Breast epithelium (tissue), 4 donors: ENCODE measurements at regions not wholly inside any gene's neighbourhood (a gene's known extent, or its start where the extent isn't known, plus 50 kb on each side); places are given as distances from the start of the nearest gene placed in this dataset.

Experiments used
- DNase-seq, 2 donors: peaks; one replicate each; pipeline ENCODE4 v3.0.0-alpha.2; 2019; ENCODE audit warnings: low spot score in 2 of 2
- H3K27ac ChIP-seq, 2 donors: fragments of 200-600 bp; sonication (generic) in 1 of 2; one replicate each; pipeline ENCODE4 v1.5.1; 2016 to 2019; ENCODE audit warnings: mild to moderate bottlenecking in 1 of 2
- H3K27me3 ChIP-seq, 2 donors: fragments of 200-600 bp; sonication (generic) in 1 of 2; one replicate each; pipeline versions ENCODE4 v1.5.1 to v1.6.0; 2017 to 2019; ENCODE audit warnings: control low read depth in 1 of 2, mild to moderate bottlenecking in 1 of 2
- H3K36me3 ChIP-seq: fragments of 200-600 bp; one replicate; pipeline ENCODE4 v1.5.1; 2019
- H3K4me1 ChIP-seq, 2 donors: fragments of 200-600 bp; sonication (generic); one replicate each; pipeline ENCODE4 v1.5.1; 2016 to 2019; ENCODE audit warnings: control low read depth in 1 of 2
- H3K4me3 ChIP-seq, 3 donors: fragments of 200-600 bp; sonication (generic); 1 replicate in 2 of 3; 2 replicates in 1 of 3; pipeline ENCODE4 v1.5.1; 2016 to 2019; ENCODE audit warnings: mild to moderate bottlenecking in 3 of 3, moderate library complexity in 2 of 3
- H3K9me3 ChIP-seq, 2 donors: fragments of 200-600 bp; sonication (generic) in 1 of 2; one replicate each; pipeline ENCODE4 v1.5.1; 2016 to 2019; ENCODE audit warnings: control low read depth in 1 of 2
- POLR2A ChIP-seq: fragments of 450-650 bp; IDR thresholded peaks from one replicate; pipeline ENCODE4 v1.6.1; 2016; ENCODE audit warnings: antibody characterized with exemption, mild to moderate bottlenecking, moderate library complexity
- POLR2AphosphoS5 ChIP-seq, 3 donors: sonication (generic); formaldehyde crosslinking; IDR thresholded peaks; one replicate each; pipeline ENCODE4 v1.6.1; 2017; ENCODE audit warnings: antibody characterized with exemption in 3 of 3
- intact Hi-C: fragments of 100-400 bp; cut with DNase I; formaldehyde crosslinking; loops from one replicate; pipeline ENCODE4 v1.15.1; 2023; ENCODE audit warnings: low total_unique reads
- TF ChIP-seq, protein P1 (sequence below), 3 donors: fragments of 450-650 bp; IDR thresholded peaks; one replicate each; pipeline ENCODE4 v1.5.1; 2016 to 2017; ENCODE audit warnings: antibody characterized with exemption in 3 of 3, mild to moderate bottlenecking in 3 of 3, moderate library complexity in 3 of 3

DNA sequence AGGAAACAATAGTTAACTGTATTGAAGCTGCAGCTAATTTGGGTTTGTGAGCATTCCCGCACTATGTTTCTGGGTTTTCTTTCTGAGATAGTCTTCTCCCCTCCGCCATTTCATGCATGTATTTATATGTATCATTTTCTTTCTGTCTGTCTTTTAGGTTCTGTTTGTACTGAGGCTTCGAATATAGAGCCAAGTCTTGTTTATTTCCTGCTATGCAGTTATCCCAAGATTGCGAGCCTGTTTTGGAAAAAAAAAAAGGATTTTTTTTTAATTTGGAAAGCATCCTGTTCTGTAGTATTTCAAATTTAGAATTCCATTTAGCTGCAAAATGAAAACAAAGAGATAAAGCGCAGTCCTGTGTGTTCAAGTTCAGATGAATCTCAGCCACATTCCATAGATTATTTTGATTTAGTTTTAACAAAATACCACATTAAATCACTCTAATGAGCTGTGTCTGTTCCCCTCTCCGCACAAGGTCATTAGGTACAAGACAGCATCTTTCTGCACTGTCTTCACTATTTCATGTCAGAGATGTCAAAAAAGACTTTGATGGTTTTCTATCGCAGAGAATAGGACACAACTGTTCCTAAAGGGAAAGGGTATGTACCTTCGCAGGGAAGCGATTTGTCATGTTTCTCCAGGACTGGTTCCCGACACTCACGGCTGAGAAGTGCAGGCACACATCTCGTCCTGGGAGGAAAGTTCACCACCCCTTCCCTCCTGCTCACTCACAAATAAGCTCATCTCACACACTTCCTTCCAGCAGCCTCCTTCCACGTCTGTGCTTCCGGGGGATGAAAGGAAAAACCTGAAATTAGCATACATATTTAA lies 443.4 kb downstream of the ZNF516 start:
- no peaks in the 10 kb centered on the region for H3K9me3 ChIP-seq
- no peaks in the 10 kb centered on the region for H3K27me3 ChIP-seq
- intact Hi-C loops = no loop called here
- no peak for TF ChIP-seq POLR2AphosphoS5 (IDR thresholded peaks at IDR 0.05)
- no peak for TF ChIP-seq POLR2A
- TF ChIP-seq, protein P1, sequence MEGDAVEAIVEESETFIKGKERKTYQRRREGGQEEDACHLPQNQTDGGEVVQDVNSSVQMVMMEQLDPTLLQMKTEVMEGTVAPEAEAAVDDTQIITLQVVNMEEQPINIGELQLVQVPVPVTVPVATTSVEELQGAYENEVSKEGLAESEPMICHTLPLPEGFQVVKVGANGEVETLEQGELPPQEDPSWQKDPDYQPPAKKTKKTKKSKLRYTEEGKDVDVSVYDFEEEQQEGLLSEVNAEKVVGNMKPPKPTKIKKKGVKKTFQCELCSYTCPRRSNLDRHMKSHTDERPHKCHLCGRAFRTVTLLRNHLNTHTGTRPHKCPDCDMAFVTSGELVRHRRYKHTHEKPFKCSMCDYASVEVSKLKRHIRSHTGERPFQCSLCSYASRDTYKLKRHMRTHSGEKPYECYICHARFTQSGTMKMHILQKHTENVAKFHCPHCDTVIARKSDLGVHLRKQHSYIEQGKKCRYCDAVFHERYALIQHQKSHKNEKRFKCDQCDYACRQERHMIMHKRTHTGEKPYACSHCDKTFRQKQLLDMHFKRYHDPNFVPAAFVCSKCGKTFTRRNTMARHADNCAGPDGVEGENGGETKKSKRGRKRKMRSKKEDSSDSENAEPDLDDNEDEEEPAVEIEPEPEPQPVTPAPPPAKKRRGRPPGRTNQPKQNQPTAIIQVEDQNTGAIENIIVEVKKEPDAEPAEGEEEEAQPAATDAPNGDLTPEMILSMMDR (IDR thresholded peaks at IDR 0.05) = no peak
- DNase-seq = no peak
- H3K4me3 ChIP-seq = no peak overlapping the region
- H3K4me1 ChIP-seq = no peaks in the 10 kb centered on the region
- H3K36me3 ChIP-seq = no peaks in the 10 kb centered on the region
- H3K27ac ChIP-seq = no peak overlapping the region

- no peaks in the 10 kb centered on the region for H3K4me1 ChIP-seq
- intact Hi-C loops = no loop called here
- TF ChIP-seq POLR2AphosphoS5 (IDR thresholded peaks at IDR 0.05) (no peak), POLR2A (no peak)
- TF ChIP-seq, protein P1 (IDR thresholded peaks at IDR 0.05) = no peak
- no peak for DNase-seq
- H3K9me3 ChIP-seq = no peaks in the 10 kb centered on the region
- H3K27me3 ChIP-seq = no peaks in the 10 kb centered on the region
- no peaks in the 10 kb centered on the region for H3K36me3 ChIP-seq
- no peak overlapping the region for H3K27ac ChIP-seq
- H3K4me3 ChIP-seq = no peak overlapping the region
Measured at GRCh38 chr18:76046221-76046620, 448.8 kb downstream of the ZNF516 start.

DNA sequence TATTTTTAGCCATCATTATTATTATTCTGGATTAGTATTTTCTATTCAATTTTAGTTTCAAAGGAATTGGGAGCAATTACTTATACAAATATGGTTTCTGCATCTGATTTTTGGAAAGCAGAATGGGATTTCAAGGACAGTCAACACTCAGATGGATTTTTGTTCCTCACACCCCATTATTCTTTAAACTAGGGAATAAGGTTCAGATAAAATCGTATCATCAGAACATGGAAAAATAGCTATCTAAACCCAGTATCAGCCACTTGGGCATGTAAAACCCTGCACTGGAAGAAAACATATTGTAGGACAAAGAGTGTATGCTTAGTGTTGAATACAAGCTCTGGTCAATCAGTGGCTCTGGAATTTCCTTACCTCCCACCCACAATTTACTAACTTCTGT lies 452.5 kb downstream of the ZNF516 start:
- no peak for DNase-seq
- Histone ChIP-seq H3K27ac (no peak overlapping the region), H3K4me1 (no peaks in the 10 kb centered on the region), H3K9me3 (no peaks in the 10 kb centered on the region), H3K36me3 (no peaks in the 10 kb centered on the region), H3K27me3 (no peaks in the 10 kb centered on the region), H3K4me3 (no peak overlapping the region)
- no peak for TF ChIP-seq POLR2AphosphoS5 (IDR thresholded peaks at IDR 0.05)
- TF ChIP-seq, protein P1 (IDR thresholded peaks at IDR 0.05) = no peak
- TF ChIP-seq POLR2A = no peak
- intact Hi-C loops = no loop called here

GRCh38 chr18:76018210-76018609 lies 476.8 kb downstream of the ZNF516 start:
- Histone ChIP-seq H3K4me3 (no peak overlapping the region), H3K9me3 (peaks cover 0 to 3% of the 10 kb centered on the region in 2 donors), H3K36me3 (no peaks in the 10 kb centered on the region), H3K4me1 (no peaks in the 10 kb centered on the region), H3K27ac (no peak overlapping the region), H3K27me3 (no peaks in the 10 kb centered on the region)
- no peak for DNase-seq
- no peak for TF ChIP-seq POLR2A
- TF ChIP-seq POLR2AphosphoS5 (IDR thresholded peaks at IDR 0.05) = no peak
- TF ChIP-seq, protein P1 (IDR thresholded peaks at IDR 0.05) = no peak
- intact Hi-C loops = no loop called here

- no peaks in the 10 kb centered on the region for H3K36me3 ChIP-seq
- no peak overlapping the region for H3K27ac ChIP-seq
- TF ChIP-seq, protein P1 (IDR thresholded peaks at IDR 0.05) = no peak
- TF ChIP-seq POLR2AphosphoS5 (IDR thresholded peaks at IDR 0.05) (no peak), POLR2A (no peak)
- H3K4me3 ChIP-seq = no peak overlapping the region
- no peaks in the 10 kb centered on the region for H3K9me3 ChIP-seq
- no peaks in the 10 kb centered on the region for H3K4me1 ChIP-seq
- H3K27me3 ChIP-seq = no peaks in the 10 kb centered on the region
- intact Hi-C loops = no loop called here
- DNase-seq = no peak
Measured at GRCh38 chr18:76013057-76013456, 482.0 kb downstream of the ZNF516 start.
